H1 (cell line): ENCODE measurements at regions not wholly inside any gene's neighbourhood (a gene's known extent, or its start where the extent isn't known, plus 50 kb on each side); places are given as distances from the start of the nearest gene placed in this dataset.

Experiments used
- CTCF ChIA-PET: fragments of 300-600 bp; sonication (Branson Sonifier 250); formaldehyde crosslinking; loops from one replicate; lab custom pipeline; 2021; ENCODE audit not compliant: partially characterized antibody; lab: Charles Lee
- POLR2A ChIA-PET: fragments of 300-600 bp; sonication (Branson Sonifier 250); formaldehyde crosslinking; loops from one replicate; lab custom pipeline; 2021; ENCODE audit warnings: inconsistent platforms; ENCODE audit not compliant: partially characterized antibody; lab: Charles Lee
- DNase-seq, 2 experiments: peaks; one replicate each; pipeline versions ENCODE4 v3.0.0 to v3.0.0-alpha.2; 2010 to 2022; ENCODE audit warnings: low spot score in 2 of 2, low read depth in 1 of 2, mixed read lengths in 1 of 2
- FAIRE-seq: peaks from 2 replicates; lab custom pipeline; 2011; peaks lifted over from hg19 to GRCh38; lab: Jason Lieb, UNC
- H2AFZ ChIP-seq: 2 replicates; pipeline ENCODE4 v1.8.1; 2012; ENCODE audit warnings: low read length, inconsistent platforms
- H2AK5ac ChIP-seq: 2 replicates; pipeline ENCODE4 v1.6.1; 2013; ENCODE audit warnings: low read depth, low read length
- H2BK120ac ChIP-seq: replicated peaks from 2 replicates; pipeline ENCODE3; 2013; ENCODE audit warnings: low read depth, low read length, inconsistent platforms
- H2BK12ac ChIP-seq: 2 replicates; pipeline ENCODE4 v1.6.1; 2013; ENCODE audit warnings: low read depth, low read length
- H2BK15ac ChIP-seq: 2 replicates; pipeline ENCODE4 v1.6.1; 2013; ENCODE audit warnings: low read length
- H2BK20ac ChIP-seq: 2 replicates; pipeline ENCODE4 v1.6.1; 2013; ENCODE audit warnings: low read length
- H2BK5ac ChIP-seq: 2 replicates; pipeline ENCODE4 v1.6.1; 2013; ENCODE audit warnings: low read depth, low read length
- H3K14ac ChIP-seq: 2 replicates; pipeline ENCODE4 v1.6.1; 2013; ENCODE audit warnings: inconsistent platforms; ENCODE audit not compliant: insufficient read length
- H3K18ac ChIP-seq: 2 replicates; pipeline ENCODE4 v1.6.1; 2013; ENCODE audit warnings: low read length; ENCODE audit errors: extremely low read depth
- H3K23ac ChIP-seq: 2 replicates; pipeline ENCODE4 v1.6.1; 2013; ENCODE audit warnings: inconsistent platforms; ENCODE audit not compliant: insufficient read length
- H3K23me2 ChIP-seq: 2 replicates; pipeline ENCODE4 v1.6.1; 2013; ENCODE audit warnings: low read depth, low read length
- H3K27ac ChIP-seq: 2 replicates; pipeline ENCODE4 v1.6.1; 2011; ENCODE audit warnings: low read depth, low read length, inconsistent platforms
- H3K27me3 ChIP-seq, 4 experiments: replicated peaks in 1 of 4; 1 replicate in 1 of 4; 2 replicates in 3 of 4; pipeline versions ENCODE4 v1.6.1 to v1.8.1; 2011 to 2013; ENCODE audit warnings: low read length in 3 of 4, mild to moderate bottlenecking in 3 of 4, inconsistent platforms in 2 of 4, mixed read lengths in 2 of 4, moderate library complexity in 1 of 4; ENCODE audit not compliant: control insufficient read depth in 3 of 4, insufficient read depth in 3 of 4; ENCODE audit errors: extremely low read depth in 1 of 4
- H3K36me3 ChIP-seq, 4 experiments: 2 replicates each; pipeline versions ENCODE4 v1.6.1 to v1.8.1; 2011 to 2013; ENCODE audit warnings: mild to moderate bottlenecking in 4 of 4, low read length in 3 of 4, moderate library complexity in 2 of 4, control low read depth in 1 of 4, inconsistent platforms in 1 of 4; ENCODE audit not compliant: insufficient read depth in 4 of 4, control insufficient read depth in 2 of 4
- H3K4ac ChIP-seq: replicated peaks from 2 replicates; pipeline ENCODE3; 2013; ENCODE audit warnings: low read length, low read depth, mixed read lengths, inconsistent platforms; ENCODE audit not compliant: insufficient read length
- H3K4me1 ChIP-seq, 4 experiments: replicated peaks in 1 of 4; 1 replicate in 1 of 4; 2 replicates in 3 of 4; pipeline versions ENCODE4 v1.6.1 to v1.8.1; 2011 to 2013; ENCODE audit warnings: low read length in 3 of 4, inconsistent platforms in 2 of 4, mixed read lengths in 1 of 4; ENCODE audit not compliant: insufficient read depth in 4 of 4, control insufficient read depth in 3 of 4
- H3K4me2 ChIP-seq, 2 experiments: 2 replicates each; pipeline versions ENCODE4 v1.6.1 to v1.8.1; 2011 to 2013; ENCODE audit warnings: low read depth in 2 of 2, low read length in 2 of 2, control low read depth in 1 of 2, inconsistent platforms in 1 of 2, mild to moderate bottlenecking in 1 of 2; ENCODE audit not compliant: insufficient read depth in 1 of 2
- H3K4me3 ChIP-seq, 4 experiments: fragments of 200-600, 300-600 bp in 1 of 4; sonication (generic), shearing (Covaris generic), sonication (Bioruptor Twin) in 1 of 4; 2 replicates each; pipeline versions ENCODE4 v1.5.1 to v1.8.1; 2011 to 2016; ENCODE audit warnings: low read length in 4 of 4, low read depth in 3 of 4, control low read depth in 2 of 4, inconsistent platforms in 2 of 4, mild to moderate bottlenecking in 2 of 4, mixed read lengths in 1 of 4, moderate library complexity in 1 of 4; ENCODE audit not compliant: insufficient read depth in 2 of 4; ENCODE audit errors: extremely low read depth in 1 of 4
- H3K56ac ChIP-seq: replicated peaks from 2 replicates; pipeline ENCODE3; 2013; ENCODE audit warnings: low read depth, mild to moderate bottlenecking, mixed read lengths, low read length, inconsistent platforms; ENCODE audit not compliant: insufficient read length
- H3K79me1 ChIP-seq: 2 replicates; pipeline ENCODE4 v1.6.1; 2013; ENCODE audit warnings: low read depth, low read length, control low read depth
- H3K79me2 ChIP-seq, 2 experiments: 2 replicates each; pipeline versions ENCODE4 v1.6.1 to v1.8.1; 2012 to 2013; ENCODE audit warnings: low read length in 2 of 2, mild to moderate bottlenecking in 2 of 2, inconsistent platforms in 1 of 2; ENCODE audit not compliant: insufficient read depth in 2 of 2, control insufficient read depth in 1 of 2
- H3K9ac ChIP-seq, 4 experiments: replicated peaks in 1 of 4; 1 replicate in 1 of 4; 2 replicates in 3 of 4; pipeline versions ENCODE4 v1.6.1 to v1.8.1; 2011 to 2013; ENCODE audit warnings: low read depth in 3 of 4, low read length in 3 of 4, control low read depth in 2 of 4, mild to moderate bottlenecking in 2 of 4, moderate library complexity in 2 of 4, inconsistent platforms in 1 of 4; ENCODE audit errors: extremely low read depth in 1 of 4
- H3K9me3 ChIP-seq, 2 experiments: 2 replicates each; pipeline versions ENCODE4 v1.6.1 to v1.8.1; 2012 to 2013; ENCODE audit warnings: mild to moderate bottlenecking in 2 of 2, moderate library complexity in 2 of 2, control low read depth in 1 of 2, inconsistent platforms in 1 of 2, low read depth in 1 of 2, low read length in 1 of 2, mixed read lengths in 1 of 2; ENCODE audit not compliant: insufficient read depth in 2 of 2
- H4K20me1 ChIP-seq, 2 experiments: replicated peaks in 1 of 2; 2 replicates each; pipeline versions ENCODE3 to v1.8.1; 2011 to 2013; ENCODE audit warnings: inconsistent platforms in 2 of 2, low read length in 2 of 2, mild to moderate bottlenecking in 1 of 2; ENCODE audit not compliant: insufficient read depth in 2 of 2, control insufficient read depth in 1 of 2
- H4K5ac ChIP-seq: 2 replicates; pipeline ENCODE4 v1.6.1; 2013; ENCODE audit warnings: low read length, low read depth, mixed read lengths, inconsistent platforms; ENCODE audit not compliant: insufficient read length
- H4K8ac ChIP-seq: 2 replicates; pipeline ENCODE4 v1.8.0; 2013; ENCODE audit warnings: mild to moderate bottlenecking, moderate library complexity, low read length, inconsistent platforms; ENCODE audit not compliant: insufficient read depth; ENCODE audit errors: extremely low read depth
- H4K91ac ChIP-seq: replicated peaks from 2 replicates; pipeline ENCODE3; 2013; ENCODE audit warnings: low read length, mixed read lengths, inconsistent platforms; ENCODE audit not compliant: insufficient read length
- ASH2L ChIP-seq: fragments of 200-600, 300-600 bp; sonication (generic); IDR thresholded peaks from one replicate; pipeline ENCODE4 v1.7.1; 2017; ENCODE audit warnings: low read length
- CBX8 ChIP-seq: fragments of 300-800, 300-1000 bp; sonication (generic); IDR thresholded peaks from 2 replicates; pipeline ENCODE4 v1.7.1; 2016; ENCODE audit warnings: low read depth, low read length, borderline replicate concordance
- JUND ChIP-seq: IDR thresholded peaks from 2 replicates; pipeline ENCODE4 v1.6.1; 2011; ENCODE audit warnings: mild to moderate bottlenecking, improper control_type of control experiment, low read length
- NRF1 ChIP-seq: IDR thresholded peaks from 2 replicates; pipeline ENCODE4 v1.6.1; 2011; ENCODE audit warnings: mild to moderate bottlenecking, low read depth, low read length, improper control_type of control experiment
- PHF8 ChIP-seq: fragments of 200-600 bp; sonication (generic); conservative IDR thresholded peaks from 2 replicates; pipeline ENCODE4 v1.7.1; 2012; ENCODE audit warnings: low read depth, mild to moderate bottlenecking, inconsistent platforms, low read length, moderate library complexity
- SIRT6 ChIP-seq: IDR thresholded peaks from one replicate; pipeline ENCODE4 v1.7.1; 2012; ENCODE audit warnings: low read length, inconsistent platforms
- SIX5 ChIP-seq: IDR thresholded peaks from 2 replicates; pipeline ENCODE4 v1.6.1; 2011; ENCODE audit warnings: mild to moderate bottlenecking, low read depth, low read length
- SP4 ChIP-seq: IDR thresholded peaks from 2 replicates; pipeline ENCODE4 v1.6.1; 2012; ENCODE audit warnings: low read length, inconsistent platforms
- SRF ChIP-seq: IDR thresholded peaks from 2 replicates; pipeline ENCODE4 v1.6.1; 2011; ENCODE audit warnings: mild to moderate bottlenecking, low read depth, low read length, moderate library complexity
- TAF1 ChIP-seq: IDR thresholded peaks from 2 replicates; pipeline ENCODE4 v1.6.1; 2011; ENCODE audit warnings: mild to moderate bottlenecking, low read depth, low read length
- YY1 ChIP-seq: IDR thresholded peaks from 2 replicates; pipeline ENCODE4 v1.6.1; 2011; ENCODE audit warnings: low read depth, mild to moderate bottlenecking, low read length
- WGBS, 2 experiments: shearing (Covaris generic) in 1 of 2; methylation state at CpG; one replicate each; pipeline versions ENCODE4 v1.1.6 to v1.1.7; 2013 to 2015; ENCODE audit warnings: low lambda C conversion rate in 2 of 2, mixed read lengths in 2 of 2, inconsistent platforms in 1 of 2, low coverage in 1 of 2, missing lambda C conversion rate in 1 of 2; ENCODE audit not compliant: insufficient replicate concordance in 2 of 2, insufficient coverage in 1 of 2, insufficient read length in 1 of 2; ENCODE audit errors: extremely low coverage in 1 of 2, missing lambda C conversion rate in 1 of 2; 5-methylcytosine and 5-hydroxymethylcytosine counted together

GRCh38 chrX:3771766-3772165, 58.3 kb upstream of the PRKX start:
- Histone ChIP-seq H2BK120ac (no peak overlapping the region), H3K36me3 (no peaks in the 10 kb centered on the region), H4K8ac (no peak overlapping the region), H3K18ac (no peak overlapping the region)
- no peak for TF ChIP-seq YY1
- TF ChIP-seq ASH2L, result no peak
- TF ChIP-seq TAF1, result no peak
- no peak for TF ChIP-seq SIRT6
- TF ChIP-seq NRF1, result no peak
- TF ChIP-seq SP4, result no peak
- no peak for TF ChIP-seq SIX5
- TF ChIP-seq PHF8, result no peak
- no peak for TF ChIP-seq JUND
- no peak for TF ChIP-seq SRF
- TF ChIP-seq CBX8, result no peak
- TF ChIP-seq, all 59 proteins: peak for 0
- Histone ChIP-seq H4K91ac (no peak overlapping the region), H3K4ac (no peak overlapping the region), H3K4me3 (no peak overlapping the region), H2AK5ac (no peak overlapping the region), H4K5ac (no peak overlapping the region), H3K79me2 (no peaks in the 10 kb centered on the region), H3K23me2 (no peaks in the 10 kb centered on the region), H3K9me3 (no peaks in the 10 kb centered on the region), H3K4me1 (no peaks in the 10 kb centered on the region), H3K56ac (no peak overlapping the region), H3K14ac (no peak overlapping the region), H3K27me3 (no peaks in the 10 kb centered on the region), H3K9ac (no peak overlapping the region), H2BK20ac (no peak overlapping the region), H2BK12ac (no peak overlapping the region), H3K23ac (no peak overlapping the region), H3K79me1 (no peaks in the 10 kb centered on the region), H2BK15ac (no peak overlapping the region), H3K4me2 (no peak overlapping the region), H2BK5ac (no peak overlapping the region), H3K27ac (no peak overlapping the region), H4K20me1 (no peaks in the 10 kb centered on the region), H2AFZ (no peak overlapping the region)
- DNase-seq (no peak), FAIRE-seq (no peak)
- 85% methylated on average over 3 of the region's 3 CpGs; no CpG with 5 or more reads in 1 of the 2 experiments for WGBS, 2 experiments
- CTCF ChIA-PET, result no interaction called here
- POLR2A ChIA-PET, result no interaction called here
